ENCODE measurements at regions not wholly inside any gene's neighbourhood (a gene's known extent, or its start where the extent isn't known, plus 50 kb on each side); places are given as distances from the start of the nearest gene placed in this dataset.

GRCh38 chr5:99817796-99818195, 717.4 kb upstream of the FAM174A start:
- TF ChIP-seq, protein P1, sequence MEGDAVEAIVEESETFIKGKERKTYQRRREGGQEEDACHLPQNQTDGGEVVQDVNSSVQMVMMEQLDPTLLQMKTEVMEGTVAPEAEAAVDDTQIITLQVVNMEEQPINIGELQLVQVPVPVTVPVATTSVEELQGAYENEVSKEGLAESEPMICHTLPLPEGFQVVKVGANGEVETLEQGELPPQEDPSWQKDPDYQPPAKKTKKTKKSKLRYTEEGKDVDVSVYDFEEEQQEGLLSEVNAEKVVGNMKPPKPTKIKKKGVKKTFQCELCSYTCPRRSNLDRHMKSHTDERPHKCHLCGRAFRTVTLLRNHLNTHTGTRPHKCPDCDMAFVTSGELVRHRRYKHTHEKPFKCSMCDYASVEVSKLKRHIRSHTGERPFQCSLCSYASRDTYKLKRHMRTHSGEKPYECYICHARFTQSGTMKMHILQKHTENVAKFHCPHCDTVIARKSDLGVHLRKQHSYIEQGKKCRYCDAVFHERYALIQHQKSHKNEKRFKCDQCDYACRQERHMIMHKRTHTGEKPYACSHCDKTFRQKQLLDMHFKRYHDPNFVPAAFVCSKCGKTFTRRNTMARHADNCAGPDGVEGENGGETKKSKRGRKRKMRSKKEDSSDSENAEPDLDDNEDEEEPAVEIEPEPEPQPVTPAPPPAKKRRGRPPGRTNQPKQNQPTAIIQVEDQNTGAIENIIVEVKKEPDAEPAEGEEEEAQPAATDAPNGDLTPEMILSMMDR (IDR thresholded peaks at IDR 0.05) = no peak
- TF ChIP-seq POLR2A (IDR thresholded peaks at IDR 0.05) = no peak
